Transverse colon (tissue), 4 donors: ENCODE measurements at regions not wholly inside any gene's neighbourhood (a gene's known extent, or its start where the extent isn't known, plus 50 kb on each side); places are given as distances from the start of the nearest gene placed in this dataset.
"Not testable (repeated sequence)": the region's sequence is repeated elsewhere in the genome, so short reads cannot be mapped to it uniquely, and the experiment has no call there.

Source experiments
- DNase-seq: peaks from one replicate; pipeline ENCODE4 v3.0.0-alpha.2; 2019
- H3K27ac ChIP-seq, 4 donors: fragments of 200-600 bp; sonication (generic); 2 replicates each; pipeline ENCODE4 v1.5.1; 2016 to 2018; ENCODE audit warnings: inconsistent platforms in 4 of 4
- H3K27me3 ChIP-seq: fragments of 200-600 bp; sonication (generic); 2 replicates; pipeline ENCODE4 v1.5.1; 2017; ENCODE audit warnings: inconsistent platforms
- H3K36me3 ChIP-seq, 4 donors: fragments of 200-600 bp; sonication (generic); 2 replicates each; pipeline ENCODE4 v1.5.1; 2017 to 2019; ENCODE audit warnings: inconsistent platforms in 4 of 4
- H3K4me1 ChIP-seq, 4 donors: fragments of 200-600 bp; sonication (generic); 2 replicates each; pipeline ENCODE4 v1.5.1; 2017 to 2020; ENCODE audit warnings: inconsistent platforms in 4 of 4
- H3K4me3 ChIP-seq, 4 donors: fragments of 200-600 bp; sonication (generic); 1 replicate in 1 of 4; 2 replicates in 3 of 4; pipeline versions ENCODE4 v1.5.1 to v1.6.1; 2017 to 2019; ENCODE audit warnings: inconsistent platforms in 4 of 4
- H3K9me3 ChIP-seq, 2 donors: fragments of 200-600 bp; sonication (generic); 2 replicates each; pipeline ENCODE4 v1.5.1; 2017 to 2019; ENCODE audit warnings: inconsistent platforms in 2 of 2
- EP300 ChIP-seq: sonication (generic); formaldehyde crosslinking; IDR thresholded peaks from one replicate; pipeline ENCODE4 v1.6.1; 2017; ENCODE audit warnings: antibody characterized with exemption, low read depth
- POLR2A ChIP-seq: fragments of 450-650 bp; IDR thresholded peaks from one replicate; pipeline ENCODE4 v1.6.1; 2016; ENCODE audit warnings: antibody characterized with exemption, mild to moderate bottlenecking, moderate library complexity
- POLR2AphosphoS5 ChIP-seq, 3 donors: sonication (generic); formaldehyde crosslinking; IDR thresholded peaks; one replicate each; pipeline ENCODE4 v1.6.1; 2016; ENCODE audit warnings: antibody characterized with exemption in 3 of 3
- WGBS, 2 donors: methylation state at CpG; one replicate each; pipeline ENCODE4 v1.1.5; 2018; ENCODE audit warnings: low coverage in 1 of 2; 5-methylcytosine and 5-hydroxymethylcytosine counted together
- in situ Hi-C, 4 donors: fragments of 200-750 bp; cut with MboI; loops; one replicate each; pipeline versions ENCODE4 v1.15.0 to v1.15.1; 2017; ENCODE audit warnings: low sequenced_read_pairs in 3 of 4, low pct_ligation_motif_present in 1 of 4, low pct_unique_long_range_greater_than_20kb in 1 of 4
- intact Hi-C: fragments of 100-400 bp; cut with DNase I; formaldehyde crosslinking; loops from one replicate; pipeline ENCODE4 v1.15.1; 2023; ENCODE audit warnings: low total_unique reads
- TF ChIP-seq, protein P1 (sequence below), 5 experiments: fragments of 200-600 bp in 3 of 5; fragments of 450-650 bp in 2 of 5; sonication (generic) in 3 of 5; IDR thresholded peaks; 1 replicate in 2 of 5; 2 replicates in 3 of 5; pipeline ENCODE4 v1.5.1; 2016 to 2017; ENCODE audit warnings: antibody characterized with exemption in 5 of 5, inconsistent platforms in 3 of 5, mild to moderate bottlenecking in 2 of 5, moderate library complexity in 1 of 5

- H3K36me3 ChIP-seq: no peaks in the 10 kb centered on the region
- H3K4me3 ChIP-seq: no peak overlapping the region
- in situ Hi-C loops: no loop called here
- H3K27me3 ChIP-seq: no peaks in the 10 kb centered on the region
- no peak for DNase-seq
- H3K4me1 ChIP-seq: no peaks in the 10 kb centered on the region
- no peak overlapping the region for H3K27ac ChIP-seq
- no peaks in the 10 kb centered on the region for H3K9me3 ChIP-seq
- TF ChIP-seq, protein P1, sequence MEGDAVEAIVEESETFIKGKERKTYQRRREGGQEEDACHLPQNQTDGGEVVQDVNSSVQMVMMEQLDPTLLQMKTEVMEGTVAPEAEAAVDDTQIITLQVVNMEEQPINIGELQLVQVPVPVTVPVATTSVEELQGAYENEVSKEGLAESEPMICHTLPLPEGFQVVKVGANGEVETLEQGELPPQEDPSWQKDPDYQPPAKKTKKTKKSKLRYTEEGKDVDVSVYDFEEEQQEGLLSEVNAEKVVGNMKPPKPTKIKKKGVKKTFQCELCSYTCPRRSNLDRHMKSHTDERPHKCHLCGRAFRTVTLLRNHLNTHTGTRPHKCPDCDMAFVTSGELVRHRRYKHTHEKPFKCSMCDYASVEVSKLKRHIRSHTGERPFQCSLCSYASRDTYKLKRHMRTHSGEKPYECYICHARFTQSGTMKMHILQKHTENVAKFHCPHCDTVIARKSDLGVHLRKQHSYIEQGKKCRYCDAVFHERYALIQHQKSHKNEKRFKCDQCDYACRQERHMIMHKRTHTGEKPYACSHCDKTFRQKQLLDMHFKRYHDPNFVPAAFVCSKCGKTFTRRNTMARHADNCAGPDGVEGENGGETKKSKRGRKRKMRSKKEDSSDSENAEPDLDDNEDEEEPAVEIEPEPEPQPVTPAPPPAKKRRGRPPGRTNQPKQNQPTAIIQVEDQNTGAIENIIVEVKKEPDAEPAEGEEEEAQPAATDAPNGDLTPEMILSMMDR (IDR thresholded peaks at IDR 0.05): no peak
- no peak for TF ChIP-seq POLR2A
- TF ChIP-seq POLR2AphosphoS5 (IDR thresholded peaks at IDR 0.05): no peak
- no peak for TF ChIP-seq EP300
- intact Hi-C loops: no loop called here
- WGBS, 2 donors: 72 to 75% methylated on average over 1 of the region's 1 CpG
Observed at GRCh38 chr1:60696512-60696911, 385.8 kb upstream of the NFIA start.

- Histone ChIP-seq H3K36me3 (no peaks in the 10 kb centered on the region), H3K4me3 (no peak overlapping the region), H3K27ac (no peak overlapping the region), H3K9me3 (no peaks in the 10 kb centered on the region), H3K4me1 (no peaks in the 10 kb centered on the region), H3K27me3 (no peaks in the 10 kb centered on the region)
- intact Hi-C loops: no loop called here
- WGBS, 2 donors: 83 to 87% methylated on average over 2 to 6 of the region's 6 CpGs
- no peak for DNase-seq
- in situ Hi-C loops: no loop called here
- TF ChIP-seq POLR2AphosphoS5 (IDR thresholded peaks at IDR 0.05) (no peak), POLR2A (no peak), EP300 (no peak)
- TF ChIP-seq, protein P1 (IDR thresholded peaks at IDR 0.05): no peak
Observed at GRCh38 chr1:60695716-60696171, 386.6 kb upstream of the NFIA start.

DNA sequence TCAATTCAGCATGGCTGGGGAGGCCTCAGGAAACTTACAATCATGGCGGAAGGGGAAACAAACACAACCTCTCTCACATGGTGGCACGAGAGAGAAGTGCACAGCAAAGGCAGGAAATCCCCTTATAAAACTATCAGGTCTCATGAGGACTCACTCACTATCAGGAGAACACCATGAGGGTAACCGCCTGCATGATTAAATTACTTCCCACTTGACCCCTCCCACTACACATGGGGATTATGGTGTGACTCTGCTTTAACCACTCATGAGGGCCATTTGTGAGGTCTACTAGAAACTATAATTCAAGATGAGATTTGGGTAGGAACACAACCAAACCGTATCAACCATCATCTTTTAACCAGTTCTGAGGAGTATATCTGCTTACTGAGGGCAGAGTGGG is 387.4 kb upstream of the NFIA start:
- no peaks in the 10 kb centered on the region for H3K4me1 ChIP-seq
- TF ChIP-seq, protein P1 (IDR thresholded peaks at IDR 0.05): no peak
- TF ChIP-seq EP300 (no peak), POLR2AphosphoS5 (IDR thresholded peaks at IDR 0.05) (no peak), POLR2A (no peak)
- H3K27ac ChIP-seq: no peak overlapping the region
- no peaks in the 10 kb centered on the region for H3K9me3 ChIP-seq
- DNase-seq: no peak
- H3K27me3 ChIP-seq: no peaks in the 10 kb centered on the region
- 73 to 89% methylated on average over 3 to 4 of the region's 4 CpGs for WGBS, 2 donors
- H3K36me3 ChIP-seq: no peaks in the 10 kb centered on the region
- in situ Hi-C loops: no loop called here
- intact Hi-C loops: no loop called here
- H3K4me3 ChIP-seq: no peak overlapping the region

GRCh38 chr1:60692031-60692430 is 390.3 kb upstream of the NFIA start:
- no peak for DNase-seq
- H3K36me3 ChIP-seq: no peaks in the 10 kb centered on the region
- no peak overlapping the region for H3K4me3 ChIP-seq
- intact Hi-C loops: no loop called here
- no peak for TF ChIP-seq POLR2A
- TF ChIP-seq, protein P1 (IDR thresholded peaks at IDR 0.05): no peak
- TF ChIP-seq EP300: no peak
- no peak for TF ChIP-seq POLR2AphosphoS5 (IDR thresholded peaks at IDR 0.05)
- no peaks in the 10 kb centered on the region for H3K4me1 ChIP-seq
- peaks cover 0 to 8% of the 10 kb centered on the region in 2 donors for H3K9me3 ChIP-seq
- no peak overlapping the region for H3K27ac ChIP-seq
- no peaks in the 10 kb centered on the region for H3K27me3 ChIP-seq
- in situ Hi-C loops: no loop called here

DNA sequence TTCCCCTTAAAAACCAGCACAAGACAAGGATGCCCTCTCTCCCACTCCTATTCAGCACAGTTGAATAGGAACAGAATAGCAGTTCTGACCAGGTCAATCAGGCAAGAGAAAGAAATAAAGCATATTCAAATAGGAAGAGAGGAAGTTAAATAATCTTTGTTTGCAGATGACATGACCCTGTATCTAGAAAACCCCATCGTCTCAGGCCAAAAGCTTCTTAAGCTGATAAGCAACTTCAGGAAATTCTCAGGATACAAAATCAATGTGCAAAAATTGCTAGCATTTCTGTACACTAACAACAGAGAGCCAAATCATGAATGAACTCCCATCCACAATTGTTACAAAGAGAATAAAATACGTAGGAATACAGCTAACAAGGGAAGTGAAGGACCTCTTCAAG is 394.1 kb upstream of the NFIA start:
- intact Hi-C loops, H3K4me3 ChIP-seq, H3K27me3 ChIP-seq, H3K27ac ChIP-seq, H3K9me3 ChIP-seq, DNase-seq, in situ Hi-C loops, H3K36me3 ChIP-seq, H3K4me1 ChIP-seq: not testable (repeated sequence)
- WGBS, 2 donors: 78 to 87% methylated on average over 2 of the region's 2 CpGs
